Esophagus muscularis mucosa (tissue), 4 donors: ENCODE measurements at regions not wholly inside any gene's neighbourhood (a gene's known extent, or its start where the extent isn't known, plus 50 kb on each side); places are given as distances from the start of the nearest gene placed in this dataset.

Experiments used
- EP300 ChIP-seq: sonication (generic); formaldehyde crosslinking; IDR thresholded peaks from one replicate; pipeline ENCODE4 v1.6.1; 2017; ENCODE audit warnings: antibody characterized with exemption
- POLR2A ChIP-seq: fragments of 450-650 bp; IDR thresholded peaks from one replicate; pipeline ENCODE4 v1.6.1; 2017; ENCODE audit warnings: antibody characterized with exemption, moderate library complexity, mild to moderate bottlenecking, low read depth
- POLR2AphosphoS5 ChIP-seq, 2 donors: sonication (generic); formaldehyde crosslinking; IDR thresholded peaks; one replicate each; pipeline ENCODE4 v1.6.1; 2017; ENCODE audit warnings: antibody characterized with exemption in 2 of 2
- TF ChIP-seq, protein P1 (sequence below), 3 experiments: fragments of 200-600 bp in 2 of 3; fragments of 450-650 bp in 1 of 3; sonication (generic) in 2 of 3; IDR thresholded peaks; one replicate each; pipeline ENCODE4 v1.5.1; 2017 to 2019; ENCODE audit warnings: antibody characterized with exemption in 3 of 3, mild to moderate bottlenecking in 2 of 3, moderate library complexity in 1 of 3

GRCh38 chr18:70382017-70382416 is 93.2 kb downstream of the SOCS6 start:
- TF ChIP-seq POLR2AphosphoS5 (IDR thresholded peaks at IDR 0.05) (no peak), POLR2A (no peak), EP300 (no peak)
- TF ChIP-seq, protein P1, sequence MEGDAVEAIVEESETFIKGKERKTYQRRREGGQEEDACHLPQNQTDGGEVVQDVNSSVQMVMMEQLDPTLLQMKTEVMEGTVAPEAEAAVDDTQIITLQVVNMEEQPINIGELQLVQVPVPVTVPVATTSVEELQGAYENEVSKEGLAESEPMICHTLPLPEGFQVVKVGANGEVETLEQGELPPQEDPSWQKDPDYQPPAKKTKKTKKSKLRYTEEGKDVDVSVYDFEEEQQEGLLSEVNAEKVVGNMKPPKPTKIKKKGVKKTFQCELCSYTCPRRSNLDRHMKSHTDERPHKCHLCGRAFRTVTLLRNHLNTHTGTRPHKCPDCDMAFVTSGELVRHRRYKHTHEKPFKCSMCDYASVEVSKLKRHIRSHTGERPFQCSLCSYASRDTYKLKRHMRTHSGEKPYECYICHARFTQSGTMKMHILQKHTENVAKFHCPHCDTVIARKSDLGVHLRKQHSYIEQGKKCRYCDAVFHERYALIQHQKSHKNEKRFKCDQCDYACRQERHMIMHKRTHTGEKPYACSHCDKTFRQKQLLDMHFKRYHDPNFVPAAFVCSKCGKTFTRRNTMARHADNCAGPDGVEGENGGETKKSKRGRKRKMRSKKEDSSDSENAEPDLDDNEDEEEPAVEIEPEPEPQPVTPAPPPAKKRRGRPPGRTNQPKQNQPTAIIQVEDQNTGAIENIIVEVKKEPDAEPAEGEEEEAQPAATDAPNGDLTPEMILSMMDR (IDR thresholded peaks at IDR 0.05), result no peak
